Fibroblast of lung (primary cell): ENCODE measurements at regions not wholly inside any gene's neighbourhood (a gene's known extent, or its start where the extent isn't known, plus 50 kb on each side); places are given as distances from the start of the nearest gene placed in this dataset.

ENCODE experiments used
- DNase-seq, 2 donors: peaks; one replicate each; pipeline versions ENCODE4 v3.0.0 to v3.0.0-alpha.2; 2010; ENCODE audit warnings: low read depth in 2 of 2
- H2AFZ ChIP-seq: 2 replicates; pipeline ENCODE4 v1.5.1; 2012; ENCODE audit warnings: low read length, control low read depth, inconsistent platforms
- H3K27ac ChIP-seq: 2 replicates; pipeline ENCODE4 v1.5.1; 2011; ENCODE audit warnings: low read length, control low read depth; ENCODE audit not compliant: insufficient read depth
- H3K27me3 ChIP-seq: 2 replicates; pipeline ENCODE4 v1.5.1; 2011; ENCODE audit warnings: mild to moderate bottlenecking, low read length; ENCODE audit not compliant: control insufficient read depth, insufficient read depth
- H3K36me3 ChIP-seq: 2 replicates; pipeline ENCODE4 v1.5.1; 2011; ENCODE audit warnings: low read length; ENCODE audit not compliant: control insufficient read depth, insufficient read depth
- H3K4me1 ChIP-seq: 2 replicates; pipeline ENCODE4 v1.5.1; 2011; ENCODE audit warnings: low read length; ENCODE audit not compliant: control insufficient read depth, insufficient read depth; ENCODE audit errors: extremely low read depth
- H3K4me2 ChIP-seq: 2 replicates; pipeline ENCODE4 v1.5.1; 2011; ENCODE audit warnings: low read length, control low read depth; ENCODE audit not compliant: insufficient read depth; ENCODE audit errors: extremely low read depth
- H3K4me3 ChIP-seq, 4 experiments: fragments of 200-600 bp in 1 of 4; sonication (generic) in 1 of 4; replicated peaks in 1 of 4; 2 replicates each; pipeline ENCODE4 v1.5.1; 2011 to 2016; ENCODE audit warnings: low read length in 4 of 4, low read depth in 3 of 4, mild to moderate bottlenecking in 3 of 4, control low read depth in 2 of 4, inconsistent platforms in 1 of 4, mixed read lengths in 1 of 4; ENCODE audit not compliant: insufficient read depth in 1 of 4; ENCODE audit errors: control extremely low read depth in 1 of 4
- H3K79me2 ChIP-seq: 2 replicates; pipeline ENCODE4 v1.5.1; 2012; ENCODE audit warnings: mild to moderate bottlenecking, low read length, inconsistent platforms; ENCODE audit not compliant: control insufficient read depth, insufficient read depth
- H3K9ac ChIP-seq: 2 replicates; pipeline ENCODE4 v1.5.1; 2011; ENCODE audit warnings: mild to moderate bottlenecking, low read length, control low read depth; ENCODE audit not compliant: insufficient read depth
- H3K9me3 ChIP-seq: 2 replicates; pipeline ENCODE4 v1.5.1; 2012; ENCODE audit warnings: low read depth, low read length; ENCODE audit not compliant: control insufficient read depth, insufficient read depth
- H4K20me1 ChIP-seq: 2 replicates; pipeline ENCODE4 v1.5.1; 2011; ENCODE audit warnings: low read length; ENCODE audit not compliant: control insufficient read depth, insufficient read depth; ENCODE audit errors: extremely low read depth
- CTCF ChIP-seq, 2 donors: IDR thresholded peaks in 1 of 2; conservative IDR thresholded peaks in 1 of 2; 1 replicate in 1 of 2; 2 replicates in 1 of 2; pipeline ENCODE4 v1.5.1; 2011 to 2012; ENCODE audit warnings: low read length in 2 of 2, control low read depth in 1 of 2, inconsistent platforms in 1 of 2, low read depth in 1 of 2, mild to moderate bottlenecking in 1 of 2
- EZH2 ChIP-seq: IDR thresholded peaks from 2 replicates; pipeline ENCODE4 v1.5.1; 2012; ENCODE audit warnings: low read length, control low read depth, mild to moderate bottlenecking; ENCODE audit errors: missing control alignments

DNA sequence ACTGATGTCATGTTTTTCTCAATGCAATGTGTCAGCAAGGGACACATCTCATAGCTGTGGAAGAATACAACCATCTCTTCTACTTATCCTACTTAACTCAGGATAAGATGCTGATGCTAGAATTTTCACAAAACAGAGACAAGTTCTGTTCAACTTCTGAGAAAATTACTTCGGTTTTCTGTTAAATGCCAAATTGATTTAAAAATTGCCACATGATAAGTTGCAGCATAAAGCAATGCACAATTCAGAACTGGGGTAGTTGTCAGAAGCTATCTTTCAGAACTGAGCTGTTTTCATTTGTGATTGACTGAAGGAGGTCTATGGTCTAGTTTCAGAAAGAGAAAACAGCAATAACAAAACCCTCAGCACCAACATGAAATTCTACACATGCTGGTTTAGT lies 954.8 kb upstream of the C9orf72 start:
- H3K79me2 ChIP-seq = no peaks in the 10 kb centered on the region
- H2AFZ ChIP-seq = no peak overlapping the region
- no peak for TF ChIP-seq CTCF (conservative IDR thresholded peaks at IDR 0.05 in 1 of 2, IDR thresholded peaks at IDR 0.05 in 1 of 2; ENCODE audit: low read depth in 1 of 2, low read length in 2 of 2)
- TF ChIP-seq EZH2 = no peak
- no peak overlapping the region for H3K4me3 ChIP-seq
- H4K20me1 ChIP-seq = no peaks in the 10 kb centered on the region
- H3K4me1 ChIP-seq = no peaks in the 10 kb centered on the region
- H3K27me3 ChIP-seq = no peaks in the 10 kb centered on the region
- no peak overlapping the region for H3K9ac ChIP-seq
- no peak overlapping the region for H3K4me2 ChIP-seq
- H3K36me3 ChIP-seq = no peaks in the 10 kb centered on the region
- H3K27ac ChIP-seq = no peak overlapping the region
- DNase-seq = no peak
- H3K9me3 ChIP-seq = no peaks in the 10 kb centered on the region

- DNase-seq = no peak
- Histone ChIP-seq H3K4me3 (no peak overlapping the region), H2AFZ (no peak overlapping the region)
These were observed 964.9 kb upstream of the C9orf72 start for GRCh38 chr9:28538132-28538531.

DNA sequence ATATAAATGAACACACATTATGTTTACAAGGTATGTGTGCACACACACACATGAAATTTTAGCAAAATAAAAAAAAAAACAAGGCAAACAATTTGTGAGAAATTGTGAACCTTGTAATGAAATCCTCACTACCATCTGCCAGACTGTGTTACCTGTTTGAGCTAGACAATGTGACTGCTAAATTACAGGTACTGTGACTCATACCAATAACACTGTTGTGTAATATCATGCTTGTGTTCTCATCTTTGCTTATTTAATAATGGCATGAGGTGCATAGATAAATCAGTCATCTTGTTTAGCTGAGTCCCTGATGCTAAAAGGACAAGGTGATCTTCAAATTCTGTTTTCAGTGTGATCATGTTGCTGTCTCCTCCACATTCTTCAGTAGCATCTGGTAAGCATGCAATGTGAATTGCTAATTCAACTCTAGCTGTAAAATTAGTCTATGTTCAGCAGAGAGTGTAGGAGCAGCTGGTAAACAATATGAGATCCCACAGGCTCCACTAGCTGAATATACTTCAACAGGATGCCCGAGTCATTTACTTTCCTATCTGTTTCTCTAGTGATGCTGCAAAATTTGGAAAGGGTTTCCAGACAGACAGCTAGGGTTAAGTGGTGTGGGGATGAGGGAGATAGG lies 966.3 kb upstream of the C9orf72 start:
- Histone ChIP-seq H3K9ac (no peak overlapping the region), H3K4me3 (no peak overlapping the region), H3K4me1 (no peaks in the 10 kb centered on the region), H4K20me1 (no peaks in the 10 kb centered on the region), H2AFZ (no peak overlapping the region), H3K36me3 (no peaks in the 10 kb centered on the region), H3K9me3 (no peaks in the 10 kb centered on the region), H3K79me2 (no peaks in the 10 kb centered on the region), H3K4me2 (no peak overlapping the region), H3K27me3 (no peaks in the 10 kb centered on the region), H3K27ac (no peak overlapping the region)
- no peak for DNase-seq
- TF ChIP-seq CTCF (conservative IDR thresholded peaks at IDR 0.05 in 1 of 2, IDR thresholded peaks at IDR 0.05 in 1 of 2; ENCODE audit: low read depth in 1 of 2, low read length in 2 of 2) (no peak), EZH2 (no peak)

More at GRCh38 chr9:28538132-28538531, 964.9 kb upstream of the C9orf72 start:
- Histone ChIP-seq H4K20me1 (no peaks in the 10 kb centered on the region), H3K9me3 (no peaks in the 10 kb centered on the region), H3K4me2 (no peak overlapping the region), H3K4me1 (no peaks in the 10 kb centered on the region), H3K36me3 (no peaks in the 10 kb centered on the region), H3K9ac (no peak overlapping the region), H3K27ac (no peak overlapping the region), H3K27me3 (no peaks in the 10 kb centered on the region), H3K79me2 (no peaks in the 10 kb centered on the region)
- no peak for TF ChIP-seq EZH2
- no peak for TF ChIP-seq CTCF (conservative IDR thresholded peaks at IDR 0.05 in 1 of 2, IDR thresholded peaks at IDR 0.05 in 1 of 2; ENCODE audit: low read depth in 1 of 2, low read length in 2 of 2)
